ENCODE measurements at regions not wholly inside any gene's neighbourhood (a gene's known extent, or its start where the extent isn't known, plus 50 kb on each side); places are given as distances from the start of the nearest gene placed in this dataset.

DNA sequence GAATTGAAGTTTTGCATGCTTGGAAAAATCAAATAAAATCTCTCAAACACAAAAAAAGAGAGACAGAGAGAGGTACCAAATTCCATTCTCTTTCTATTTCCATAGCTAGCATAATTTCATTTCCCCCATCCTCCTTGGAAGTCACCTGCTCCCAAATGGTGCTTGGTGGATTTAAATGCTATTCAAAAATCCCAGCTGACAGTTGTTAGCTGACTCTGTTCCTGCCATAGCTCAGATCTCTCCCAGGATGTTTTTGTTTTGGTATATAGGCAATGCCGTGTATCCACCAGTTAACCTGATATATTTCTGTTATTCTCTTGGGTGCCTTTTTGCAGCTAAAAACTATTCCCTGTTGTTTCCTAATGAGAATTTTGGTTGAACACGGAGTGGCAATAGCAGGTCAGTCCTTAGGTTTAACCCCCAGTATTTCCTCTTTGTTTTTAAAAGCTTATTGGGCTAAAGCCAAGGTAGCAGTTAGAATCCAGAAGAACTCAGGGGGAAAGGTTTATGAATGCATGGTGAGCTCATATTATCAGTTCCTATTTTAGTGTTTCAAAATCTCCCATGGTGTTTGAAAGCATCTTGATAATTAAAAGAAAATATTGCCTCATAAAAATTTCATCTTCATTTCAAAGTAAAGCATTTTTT lies 240.0 kb upstream of the GBE1 start:
- intact Hi-C loops (cut with DNase I; ENCODE audit: low total_unique reads) = no loop called here
- ATAC-seq = no peak
- TF ChIP-seq POLR2A (IDR thresholded peaks at IDR 0.05) = no peak
- TF ChIP-seq, protein P1, sequence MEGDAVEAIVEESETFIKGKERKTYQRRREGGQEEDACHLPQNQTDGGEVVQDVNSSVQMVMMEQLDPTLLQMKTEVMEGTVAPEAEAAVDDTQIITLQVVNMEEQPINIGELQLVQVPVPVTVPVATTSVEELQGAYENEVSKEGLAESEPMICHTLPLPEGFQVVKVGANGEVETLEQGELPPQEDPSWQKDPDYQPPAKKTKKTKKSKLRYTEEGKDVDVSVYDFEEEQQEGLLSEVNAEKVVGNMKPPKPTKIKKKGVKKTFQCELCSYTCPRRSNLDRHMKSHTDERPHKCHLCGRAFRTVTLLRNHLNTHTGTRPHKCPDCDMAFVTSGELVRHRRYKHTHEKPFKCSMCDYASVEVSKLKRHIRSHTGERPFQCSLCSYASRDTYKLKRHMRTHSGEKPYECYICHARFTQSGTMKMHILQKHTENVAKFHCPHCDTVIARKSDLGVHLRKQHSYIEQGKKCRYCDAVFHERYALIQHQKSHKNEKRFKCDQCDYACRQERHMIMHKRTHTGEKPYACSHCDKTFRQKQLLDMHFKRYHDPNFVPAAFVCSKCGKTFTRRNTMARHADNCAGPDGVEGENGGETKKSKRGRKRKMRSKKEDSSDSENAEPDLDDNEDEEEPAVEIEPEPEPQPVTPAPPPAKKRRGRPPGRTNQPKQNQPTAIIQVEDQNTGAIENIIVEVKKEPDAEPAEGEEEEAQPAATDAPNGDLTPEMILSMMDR (IDR thresholded peaks at IDR 0.05 in 4 of 5, conservative IDR thresholded peaks at IDR 0.05 in 1 of 5) = no peak
- Histone ChIP-seq H3K27ac (no peak overlapping the region), H3K9me3 (no peaks in the 10 kb centered on the region), H3K27me3 (no peaks in the 10 kb centered on the region), H3K36me3 (no peaks in the 10 kb centered on the region), H3K4me1 (peaks cover 14 to 16% of the 10 kb centered on the region in 2 donors), H3K4me3 (no peak overlapping the region)
- in situ Hi-C loops (cut with MboI; ENCODE audit: low sequenced_read_pairs in 4 of 4) = loop anchor here in 1 of 4 donors (10.0 kb wide), 1 partner anchor 327 kb away; no protein-coding TSS in a partner anchor
- DNase-seq = no peak

DNA sequence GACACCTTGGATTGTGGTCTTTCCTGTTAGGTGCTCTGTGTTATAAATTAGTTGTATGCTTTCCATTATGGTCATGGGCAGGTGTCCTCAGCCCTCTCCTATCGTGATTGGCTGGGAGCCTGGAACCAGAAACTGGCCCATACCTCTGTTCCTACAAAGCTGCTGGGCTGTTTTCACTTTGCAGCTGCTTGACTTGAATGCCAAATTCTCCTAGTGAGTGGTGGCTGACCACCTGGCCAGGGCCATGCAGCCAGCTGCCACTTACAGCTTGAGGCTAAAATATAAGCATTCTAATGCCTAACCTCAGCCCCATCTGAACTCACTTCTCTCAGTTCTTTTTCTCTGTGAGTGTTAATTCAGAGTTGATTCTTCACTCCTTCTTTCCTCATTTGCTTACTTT lies 239.3 kb upstream of the GBE1 start:
- no peaks in the 10 kb centered on the region for H3K27me3 ChIP-seq
- no peaks in the 10 kb centered on the region for H3K36me3 ChIP-seq
- H3K9me3 ChIP-seq = no peaks in the 10 kb centered on the region
- intact Hi-C loops (cut with DNase I; ENCODE audit: low total_unique reads) (no loop called here), in situ Hi-C loops (cut with MboI; ENCODE audit: low sequenced_read_pairs in 4 of 4) (loop anchor here in 1 of 4 donors (10.0 kb wide), 1 partner anchor 326 kb away; no protein-coding TSS in a partner anchor)
- TF ChIP-seq, protein P1 (IDR thresholded peaks at IDR 0.05 in 4 of 5, conservative IDR thresholded peaks at IDR 0.05 in 1 of 5) = no peak
- TF ChIP-seq POLR2A (IDR thresholded peaks at IDR 0.05) = no peak
- ATAC-seq (peak; percentile 53 to 79), DNase-seq (peak; percentile 15 to 31)
- peaks cover 14 to 16% of the 10 kb centered on the region in 2 donors for H3K4me1 ChIP-seq
- H3K27ac ChIP-seq = no peak overlapping the region
- no peak overlapping the region for H3K4me3 ChIP-seq

DNA sequence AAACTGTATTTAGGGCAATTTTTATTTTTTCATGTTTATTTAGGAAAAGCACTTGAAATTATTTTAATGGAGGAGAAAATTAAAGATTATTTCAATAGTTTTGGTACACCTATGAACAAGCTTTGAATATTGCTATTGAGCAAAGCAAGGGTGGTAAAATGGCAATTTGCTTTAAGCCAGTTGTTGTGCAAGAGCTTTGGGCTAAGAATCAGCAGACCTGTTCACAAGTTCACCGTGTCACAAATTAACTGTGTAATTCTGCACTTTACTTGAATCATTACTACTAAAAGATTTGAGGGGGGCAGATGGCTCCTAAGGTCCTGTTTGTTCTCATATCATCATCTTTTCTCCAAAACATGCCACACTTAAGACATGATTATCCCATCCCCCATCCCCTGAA lies 238.9 kb upstream of the GBE1 start:
- DNase-seq = no peak
- no peak for ATAC-seq
- TF ChIP-seq, protein P1 (IDR thresholded peaks at IDR 0.05 in 4 of 5, conservative IDR thresholded peaks at IDR 0.05 in 1 of 5) = no peak
- no peak for TF ChIP-seq POLR2A (IDR thresholded peaks at IDR 0.05)
- H3K9me3 ChIP-seq = no peaks in the 10 kb centered on the region
- H3K27me3 ChIP-seq = no peaks in the 10 kb centered on the region
- H3K4me1 ChIP-seq = peaks cover 14 to 16% of the 10 kb centered on the region in 2 donors
- no peak overlapping the region for H3K27ac ChIP-seq
- H3K36me3 ChIP-seq = no peaks in the 10 kb centered on the region
- intact Hi-C loops (cut with DNase I; ENCODE audit: low total_unique reads) (no loop called here), in situ Hi-C loops (cut with MboI; ENCODE audit: low sequenced_read_pairs in 4 of 4) (loop anchor here in 1 of 4 donors (10.0 kb wide), 1 partner anchor 326 kb away; no protein-coding TSS in a partner anchor)
- H3K4me3 ChIP-seq = no peak overlapping the region

DNA sequence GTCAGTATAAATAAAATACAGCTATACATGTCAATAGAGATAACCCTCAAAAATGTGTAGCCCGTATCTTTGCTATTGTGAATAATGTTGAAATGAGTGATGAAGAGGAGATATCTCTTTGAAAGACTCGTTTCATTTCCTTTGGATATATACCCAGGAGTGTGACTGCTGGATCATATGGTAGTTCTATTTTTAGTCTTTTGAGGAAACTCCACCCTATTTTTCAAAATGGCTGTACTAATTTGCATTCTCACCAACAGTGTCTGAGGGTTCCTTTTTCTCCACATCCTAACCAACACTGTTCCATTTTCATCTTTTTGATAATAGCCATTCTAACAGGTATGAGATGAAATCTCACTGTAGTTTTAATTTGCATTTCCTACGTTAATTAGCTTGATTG lies 237.5 kb upstream of the GBE1 start:
- H3K4me1 ChIP-seq = peaks cover 14 to 16% of the 10 kb centered on the region in 2 donors
- TF ChIP-seq POLR2A (IDR thresholded peaks at IDR 0.05) = no peak
- TF ChIP-seq, protein P1 (IDR thresholded peaks at IDR 0.05 in 4 of 5, conservative IDR thresholded peaks at IDR 0.05 in 1 of 5) = no peak
- H3K36me3 ChIP-seq = no peaks in the 10 kb centered on the region
- no peak for ATAC-seq
- no peak for DNase-seq
- no peak overlapping the region for H3K4me3 ChIP-seq
- no peaks in the 10 kb centered on the region for H3K27me3 ChIP-seq
- no peaks in the 10 kb centered on the region for H3K9me3 ChIP-seq
- in situ Hi-C loops (cut with MboI; ENCODE audit: low sequenced_read_pairs in 4 of 4) (no loop called here), intact Hi-C loops (cut with DNase I; ENCODE audit: low total_unique reads) (no loop called here)
- no peak overlapping the region for H3K27ac ChIP-seq
